Retinal pigment epithelial cell (primary cell): ENCODE measurements at regions not wholly inside any gene's neighbourhood (a gene's known extent, or its start where the extent isn't known, plus 50 kb on each side); places are given as distances from the start of the nearest gene placed in this dataset.

Experiments used
- DNase-seq: peaks from one replicate; pipeline ENCODE4 v3.0.0-alpha.2; 2010; ENCODE audit warnings: low read depth
- H3K4me3 ChIP-seq: 2 replicates; pipeline ENCODE4 v1.5.1; 2011; ENCODE audit warnings: mild to moderate bottlenecking, low read length, control low read depth, moderate library complexity
- TF ChIP-seq, protein P1 (sequence below): conservative IDR thresholded peaks from 2 replicates; pipeline ENCODE4 v1.5.1; 2011; ENCODE audit warnings: low read depth, low read length, control low read depth, inconsistent platforms

DNA sequence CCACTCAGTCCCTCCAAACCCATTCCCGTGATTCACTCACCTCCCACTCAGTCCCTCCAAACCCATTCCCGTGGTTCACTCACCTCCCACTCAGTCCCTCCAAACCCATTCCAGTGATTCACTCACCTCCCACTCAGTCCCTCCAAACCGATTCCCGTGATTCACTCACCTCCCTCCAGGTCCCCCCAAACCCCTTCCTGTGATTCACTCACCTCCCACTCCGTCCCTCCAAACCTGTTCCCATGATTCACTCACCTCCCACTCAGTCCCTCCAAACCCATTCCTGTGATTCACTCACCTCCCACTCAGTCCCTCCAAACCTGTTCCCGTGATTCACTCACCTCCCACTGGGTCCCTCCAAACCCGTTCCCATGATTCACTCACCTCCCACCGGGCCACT, 639.6 kb downstream of the BRD1 start:
- DNase-seq: no peak
- TF ChIP-seq, protein P1, sequence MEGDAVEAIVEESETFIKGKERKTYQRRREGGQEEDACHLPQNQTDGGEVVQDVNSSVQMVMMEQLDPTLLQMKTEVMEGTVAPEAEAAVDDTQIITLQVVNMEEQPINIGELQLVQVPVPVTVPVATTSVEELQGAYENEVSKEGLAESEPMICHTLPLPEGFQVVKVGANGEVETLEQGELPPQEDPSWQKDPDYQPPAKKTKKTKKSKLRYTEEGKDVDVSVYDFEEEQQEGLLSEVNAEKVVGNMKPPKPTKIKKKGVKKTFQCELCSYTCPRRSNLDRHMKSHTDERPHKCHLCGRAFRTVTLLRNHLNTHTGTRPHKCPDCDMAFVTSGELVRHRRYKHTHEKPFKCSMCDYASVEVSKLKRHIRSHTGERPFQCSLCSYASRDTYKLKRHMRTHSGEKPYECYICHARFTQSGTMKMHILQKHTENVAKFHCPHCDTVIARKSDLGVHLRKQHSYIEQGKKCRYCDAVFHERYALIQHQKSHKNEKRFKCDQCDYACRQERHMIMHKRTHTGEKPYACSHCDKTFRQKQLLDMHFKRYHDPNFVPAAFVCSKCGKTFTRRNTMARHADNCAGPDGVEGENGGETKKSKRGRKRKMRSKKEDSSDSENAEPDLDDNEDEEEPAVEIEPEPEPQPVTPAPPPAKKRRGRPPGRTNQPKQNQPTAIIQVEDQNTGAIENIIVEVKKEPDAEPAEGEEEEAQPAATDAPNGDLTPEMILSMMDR: no peak

DNA sequence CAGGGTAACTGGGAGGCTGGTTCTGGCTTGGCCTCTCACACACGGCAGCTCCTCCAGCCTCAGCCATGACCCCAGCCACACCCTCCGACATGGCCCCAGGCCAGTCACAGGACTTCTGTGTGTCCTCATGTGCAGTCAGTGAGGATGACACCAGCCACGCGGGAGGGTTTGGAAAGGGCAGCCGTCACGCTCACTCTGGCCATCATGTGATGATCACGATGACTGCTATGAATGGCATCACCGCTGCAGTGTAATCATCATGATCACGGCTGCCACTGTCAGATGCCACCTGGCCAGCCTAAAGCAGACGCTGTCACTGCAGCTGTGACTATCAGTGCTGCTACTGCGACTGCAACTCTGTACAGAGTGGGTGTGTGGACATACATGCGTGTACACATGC, 640.9 kb downstream of the BRD1 start:
- TF ChIP-seq, protein P1: no peak
- no peak overlapping the region for H3K4me3 ChIP-seq
- no peak for DNase-seq

More for the DNA sequence above, 639.6 kb downstream of the BRD1 start:
- no peak overlapping the region for H3K4me3 ChIP-seq

DNA sequence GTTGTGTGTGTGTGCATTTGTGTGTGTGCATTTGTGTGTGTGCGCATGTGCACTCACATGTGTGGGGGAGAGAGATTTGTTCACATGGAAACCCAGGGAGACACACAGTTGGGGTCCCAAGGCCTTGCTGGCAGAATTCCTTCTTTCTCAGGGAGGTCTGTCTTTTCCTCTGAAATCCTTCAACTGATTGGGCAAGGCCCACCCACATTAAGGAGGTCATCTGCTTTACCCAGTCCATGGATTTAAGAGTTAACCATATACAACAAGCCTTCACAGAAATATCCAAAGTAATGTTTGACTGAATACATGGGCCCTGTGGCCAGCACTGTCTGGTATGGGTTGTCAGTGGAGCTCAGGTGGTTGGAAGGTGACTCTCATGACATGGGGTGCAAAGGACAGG, 641.4 kb downstream of the BRD1 start:
- no peak for DNase-seq
- H3K4me3 ChIP-seq: no peak overlapping the region
- TF ChIP-seq, protein P1: no peak

DNA sequence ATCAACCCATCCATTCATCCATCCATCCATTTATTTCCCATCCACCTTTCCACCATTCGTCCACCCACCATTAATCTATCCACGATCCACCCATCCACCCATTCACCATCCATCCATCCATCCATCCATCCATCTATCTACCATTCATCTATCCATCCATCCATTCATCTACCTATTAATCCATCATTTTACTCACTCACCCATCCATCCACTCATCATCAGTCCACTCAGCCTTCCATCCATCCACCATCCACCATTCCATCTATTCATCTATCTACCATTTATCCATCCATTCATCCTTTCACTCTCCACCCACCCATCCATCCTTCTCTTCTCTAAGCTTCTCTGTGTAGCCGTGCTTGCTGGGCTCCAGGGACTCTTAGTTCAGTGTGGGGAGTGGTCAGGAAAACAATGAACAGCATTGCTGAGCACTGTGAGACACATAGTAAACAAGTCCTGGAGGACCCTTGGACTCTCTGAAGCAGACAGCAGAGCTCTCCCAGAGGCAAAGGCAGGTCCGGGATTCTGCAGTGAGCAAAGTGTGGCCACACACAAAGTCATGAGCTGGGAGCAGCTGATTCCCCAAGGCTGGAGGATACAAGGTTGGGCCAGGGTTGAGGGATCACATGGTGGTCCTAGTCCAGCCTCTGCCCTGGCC, 642.2 kb downstream of the BRD1 start:
- DNase-seq: no peak
- TF ChIP-seq, protein P1: no peak
- no peak overlapping the region for H3K4me3 ChIP-seq

DNA sequence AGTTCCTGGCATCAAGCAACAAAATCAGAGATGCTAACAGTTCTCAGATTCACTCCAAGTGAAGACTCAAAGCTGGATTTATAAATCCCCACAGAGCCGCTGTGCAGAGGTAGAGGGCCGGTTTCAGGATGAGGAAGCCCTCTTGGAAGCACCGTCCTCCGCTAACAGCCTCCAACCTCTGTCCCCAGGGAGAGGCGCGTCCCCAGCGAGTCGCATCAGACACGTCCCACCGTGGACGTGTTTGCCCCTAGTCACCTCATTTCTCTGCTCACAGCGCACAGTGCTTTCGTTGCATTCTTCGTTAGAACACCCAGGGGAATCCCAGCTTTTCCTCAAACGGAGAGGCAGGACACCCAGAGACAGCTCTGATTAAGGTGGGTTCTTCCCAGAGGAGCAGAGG, 642.9 kb downstream of the BRD1 start:
- H3K4me3 ChIP-seq: no peak overlapping the region
- TF ChIP-seq, protein P1: no peak
- no peak for DNase-seq

DNA sequence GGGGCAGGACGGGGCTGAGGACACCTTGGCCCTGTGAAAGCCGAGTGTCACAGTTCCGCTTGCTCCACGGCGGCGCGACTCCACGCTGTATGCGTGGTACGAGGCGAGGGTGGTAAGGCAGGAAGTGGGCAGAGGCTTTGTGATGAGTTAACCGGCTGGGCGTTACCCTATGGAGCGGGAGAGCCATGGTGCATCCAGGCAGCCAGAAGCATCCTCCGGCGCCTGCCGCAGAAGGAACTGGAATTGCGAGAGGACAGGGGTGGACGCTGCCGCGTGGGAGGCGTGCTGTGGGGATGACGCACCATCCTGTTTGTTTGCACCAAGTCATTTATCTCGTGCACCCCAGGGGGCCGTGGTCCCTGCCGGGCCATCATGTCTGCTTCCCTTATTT, 643.9 kb downstream of the BRD1 start:
- no peak for DNase-seq
- H3K4me3 ChIP-seq: no peak overlapping the region
- TF ChIP-seq, protein P1: no peak

DNA sequence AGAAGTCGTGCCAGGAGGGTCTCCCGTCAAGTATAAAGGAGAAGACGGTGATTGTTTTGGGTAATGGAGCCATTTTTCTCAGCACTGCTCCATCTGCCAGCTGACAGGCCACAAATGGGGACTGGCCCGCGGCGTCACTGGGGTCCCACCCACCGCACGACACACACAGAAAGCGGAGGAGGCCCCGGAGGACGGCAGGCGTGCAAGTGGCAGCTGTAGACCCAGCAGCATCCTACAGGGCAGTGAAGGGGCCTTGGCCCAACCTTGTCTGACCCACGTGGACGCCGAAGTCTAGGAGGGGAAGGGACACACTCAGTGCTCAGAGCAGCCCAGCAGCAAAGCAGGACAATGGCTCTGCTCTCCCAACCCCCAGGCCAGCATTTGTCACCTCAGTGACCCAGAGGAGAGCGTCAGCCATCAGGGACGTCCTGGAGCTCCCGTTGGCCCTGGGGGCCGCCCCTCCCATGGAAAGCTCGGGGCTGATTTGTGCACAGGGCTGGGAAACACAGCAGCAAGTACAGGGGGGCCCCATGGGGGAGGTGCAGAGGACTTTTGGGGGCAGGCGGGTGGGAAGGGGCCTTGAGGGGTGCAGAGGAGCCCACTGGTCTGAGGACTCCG, 644.4 kb downstream of the BRD1 start:
- H3K4me3 ChIP-seq: no peak overlapping the region
- TF ChIP-seq, protein P1: no peak
- no peak for DNase-seq
